DND-41 (cell line): ENCODE measurements at regions not wholly inside any gene's neighbourhood (a gene's known extent, or its start where the extent isn't known, plus 50 kb on each side); places are given as distances from the start of the nearest gene placed in this dataset.

Source experiments
- EZH2 ChIP-seq: IDR thresholded peaks from 3 replicates; pipeline ENCODE4 v1.6.1; 2012; ENCODE audit warnings: borderline replicate concordance, low read depth, mild to moderate bottlenecking, moderate library complexity, low read length, inconsistent platforms; ENCODE audit not compliant: severe bottlenecking
- TF ChIP-seq, protein P1 (sequence below): IDR thresholded peaks from 2 replicates; pipeline ENCODE4 v1.5.1; 2012; ENCODE audit warnings: borderline replicate concordance, low read length, moderate library complexity, mild to moderate bottlenecking; ENCODE audit not compliant: poor library complexity, severe bottlenecking; ENCODE audit errors: extremely low read depth

DNA sequence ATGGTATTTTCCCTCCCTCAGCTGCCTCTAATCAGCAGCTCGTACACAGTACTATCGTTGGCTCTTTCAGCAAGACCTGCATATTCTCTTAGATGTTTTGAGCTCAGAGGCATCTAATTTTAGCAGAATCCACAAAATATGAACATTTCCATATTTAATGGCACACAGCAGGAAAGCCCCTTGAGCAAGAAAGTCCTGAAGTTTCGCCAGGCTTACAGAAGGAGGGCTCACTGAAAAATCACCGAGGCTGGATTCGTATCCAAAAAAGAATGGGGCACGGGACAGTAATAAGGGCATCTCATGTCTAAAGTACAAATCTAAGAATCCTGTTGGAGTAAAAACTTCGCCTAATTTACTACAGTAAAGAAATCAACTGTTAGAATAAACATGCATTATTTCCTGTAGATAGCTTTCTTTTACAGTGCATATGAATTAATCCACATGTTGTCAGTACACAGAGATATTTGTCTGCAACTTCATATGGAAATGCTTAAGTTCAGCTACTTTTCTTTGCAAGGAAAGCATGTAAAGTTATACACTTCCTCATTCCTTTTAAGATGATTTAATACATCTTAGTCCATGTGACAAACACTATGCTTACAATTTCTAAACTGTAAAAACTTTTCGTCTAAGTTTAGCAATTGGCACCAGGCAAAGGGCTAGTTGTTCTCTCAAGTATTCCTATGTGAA is 1205.3 kb upstream of the ADGRL4 start:
- TF ChIP-seq EZH2, result no peak
- TF ChIP-seq, protein P1, sequence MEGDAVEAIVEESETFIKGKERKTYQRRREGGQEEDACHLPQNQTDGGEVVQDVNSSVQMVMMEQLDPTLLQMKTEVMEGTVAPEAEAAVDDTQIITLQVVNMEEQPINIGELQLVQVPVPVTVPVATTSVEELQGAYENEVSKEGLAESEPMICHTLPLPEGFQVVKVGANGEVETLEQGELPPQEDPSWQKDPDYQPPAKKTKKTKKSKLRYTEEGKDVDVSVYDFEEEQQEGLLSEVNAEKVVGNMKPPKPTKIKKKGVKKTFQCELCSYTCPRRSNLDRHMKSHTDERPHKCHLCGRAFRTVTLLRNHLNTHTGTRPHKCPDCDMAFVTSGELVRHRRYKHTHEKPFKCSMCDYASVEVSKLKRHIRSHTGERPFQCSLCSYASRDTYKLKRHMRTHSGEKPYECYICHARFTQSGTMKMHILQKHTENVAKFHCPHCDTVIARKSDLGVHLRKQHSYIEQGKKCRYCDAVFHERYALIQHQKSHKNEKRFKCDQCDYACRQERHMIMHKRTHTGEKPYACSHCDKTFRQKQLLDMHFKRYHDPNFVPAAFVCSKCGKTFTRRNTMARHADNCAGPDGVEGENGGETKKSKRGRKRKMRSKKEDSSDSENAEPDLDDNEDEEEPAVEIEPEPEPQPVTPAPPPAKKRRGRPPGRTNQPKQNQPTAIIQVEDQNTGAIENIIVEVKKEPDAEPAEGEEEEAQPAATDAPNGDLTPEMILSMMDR, result no peak
